Liver (tissue), 8 donors: ENCODE measurements at regions not wholly inside any gene's neighbourhood (a gene's known extent, or its start where the extent isn't known, plus 50 kb on each side); places are given as distances from the start of the nearest gene placed in this dataset.

Experiments used
- DNase-seq: peaks from one replicate; pipeline ENCODE4 v3.0.0-alpha.2; 2017; ENCODE audit warnings: low spot score
- H3K27ac ChIP-seq, 2 donors: one replicate each; pipeline ENCODE4 v1.7.0; 2013; ENCODE audit warnings: inconsistent platforms in 2 of 2, low read length in 2 of 2, control low read depth in 1 of 2, low read depth in 1 of 2, mild to moderate bottlenecking in 1 of 2
- H3K27me3 ChIP-seq, 4 donors: one replicate each; pipeline versions ENCODE4 v1.6.1 to v1.7.0; 2013; ENCODE audit warnings: low read length in 3 of 4, inconsistent platforms in 1 of 4, mild to moderate bottlenecking in 1 of 4, moderate library complexity in 1 of 4; ENCODE audit not compliant: control insufficient read depth in 4 of 4, insufficient read depth in 4 of 4
- H3K36me3 ChIP-seq, 4 donors: one replicate each; pipeline versions ENCODE4 v1.6.1 to v1.7.0; 2013; ENCODE audit warnings: low read length in 3 of 4, mild to moderate bottlenecking in 3 of 4, low read depth in 1 of 4, moderate library complexity in 1 of 4; ENCODE audit not compliant: control insufficient read depth in 4 of 4, insufficient read depth in 3 of 4
- H3K4me1 ChIP-seq, 4 donors: one replicate each; pipeline versions ENCODE4 v1.6.1 to v1.7.0; 2013; ENCODE audit warnings: low read length in 3 of 4, mild to moderate bottlenecking in 3 of 4, moderate library complexity in 1 of 4; ENCODE audit not compliant: control insufficient read depth in 4 of 4, insufficient read depth in 4 of 4
- H3K4me3 ChIP-seq, 3 donors: one replicate each; pipeline versions ENCODE4 v1.6.1 to v1.7.0; 2013; ENCODE audit warnings: low read length in 3 of 3, control low read depth in 1 of 3, low read depth in 1 of 3, mild to moderate bottlenecking in 1 of 3
- H3K9ac ChIP-seq, 2 donors: one replicate each; pipeline ENCODE4 v1.7.0; 2013; ENCODE audit warnings: low read length in 2 of 2, mild to moderate bottlenecking in 2 of 2, moderate library complexity in 2 of 2, control low read depth in 1 of 2, low read depth in 1 of 2
- H3K9me3 ChIP-seq, 4 donors: one replicate each; pipeline versions ENCODE4 v1.6.1 to v1.7.0; 2013; ENCODE audit warnings: low read length in 3 of 4; ENCODE audit not compliant: control insufficient read depth in 4 of 4
- ATF3 ChIP-seq: IDR thresholded peaks from 2 replicates; pipeline ENCODE4 v1.6.1; 2016; ENCODE audit warnings: antibody characterized with exemption
- EGR1 ChIP-seq, 2 donors: IDR thresholded peaks; 2 replicates each; pipeline ENCODE4 v1.6.1; 2016 to 2018; ENCODE audit warnings: antibody characterized with exemption in 2 of 2, low read depth in 2 of 2
- FOXA1 ChIP-seq: IDR thresholded peaks from 2 replicates; pipeline ENCODE4 v1.6.1; 2016; ENCODE audit warnings: antibody characterized with exemption
- FOXA2 ChIP-seq: IDR thresholded peaks from 2 replicates; pipeline ENCODE4 v1.6.1; 2016; ENCODE audit warnings: antibody characterized with exemption
- GABPA ChIP-seq, 2 donors: IDR thresholded peaks in 1 of 2; conservative IDR thresholded peaks in 1 of 2; 2 replicates each; pipeline ENCODE4 v1.6.1; 2016; ENCODE audit warnings: antibody characterized with exemption in 2 of 2, mild to moderate bottlenecking in 1 of 2, moderate library complexity in 1 of 2
- HNF4A ChIP-seq, 2 donors: conservative IDR thresholded peaks; 2 replicates each; pipeline ENCODE4 v1.6.1; 2016; ENCODE audit warnings: antibody characterized with exemption in 2 of 2, mild to moderate bottlenecking in 2 of 2
- HNF4G ChIP-seq: IDR thresholded peaks from 2 replicates; pipeline ENCODE4 v1.6.1; 2016; ENCODE audit warnings: antibody characterized with exemption
- JUND ChIP-seq, 2 donors: IDR thresholded peaks; 2 replicates each; pipeline ENCODE4 v1.6.1; 2016; ENCODE audit warnings: antibody characterized with exemption in 2 of 2
- NR2F2 ChIP-seq: IDR thresholded peaks from 2 replicates; pipeline ENCODE4 v1.6.1; 2016; ENCODE audit warnings: antibody characterized with exemption
- RAD21 ChIP-seq, 2 donors: IDR thresholded peaks; 2 replicates each; pipeline ENCODE4 v1.6.1; 2016; ENCODE audit warnings: antibody characterized with exemption in 2 of 2, mild to moderate bottlenecking in 2 of 2
- RXRA ChIP-seq, 2 donors: IDR thresholded peaks; 2 replicates each; pipeline ENCODE4 v1.6.1; 2017 to 2018; ENCODE audit warnings: antibody characterized with exemption in 2 of 2, mild to moderate bottlenecking in 1 of 2
- SP1 ChIP-seq: IDR thresholded peaks from 2 replicates; pipeline ENCODE4 v1.6.1; 2018; ENCODE audit warnings: antibody characterized with exemption, mild to moderate bottlenecking
- TAF1 ChIP-seq: conservative IDR thresholded peaks from 2 replicates; pipeline ENCODE4 v1.6.1; 2016; ENCODE audit warnings: antibody characterized with exemption, mild to moderate bottlenecking
- YY1 ChIP-seq: IDR thresholded peaks from 2 replicates; pipeline ENCODE4 v1.6.1; 2016; ENCODE audit warnings: antibody characterized with exemption, mild to moderate bottlenecking
- ZBTB33 ChIP-seq: IDR thresholded peaks from 2 replicates; pipeline ENCODE4 v1.6.1; 2016; ENCODE audit warnings: antibody characterized with exemption
- WGBS: extraction: QIAGEN DNeasy Blood & Tissue Kit; methylation state at CpG from one replicate; pipeline ENCODE4 v1.1.7; 2013; 5-methylcytosine and 5-hydroxymethylcytosine counted together
- TF ChIP-seq, protein P1 (sequence below): IDR thresholded peaks from 2 replicates; pipeline ENCODE4 v1.6.1; 2016; ENCODE audit warnings: antibody characterized with exemption
- TF ChIP-seq, protein P2 (sequence below): fragments of 150-350 bp; IDR thresholded peaks from 2 replicates; pipeline ENCODE4 v1.5.1; 2017; ENCODE audit warnings: improper control_type of control experiment, low read depth, low read length; ENCODE audit not compliant: missing input control
- TF ChIP-seq, protein P3 (sequence below): IDR thresholded peaks from 2 replicates; pipeline ENCODE4 v1.6.1; 2016; ENCODE audit warnings: antibody characterized with exemption, mild to moderate bottlenecking
- donor health status: healthy.
- donor health status: healthy.
- donor health status: healthy.
- donor health status: healthy.
- donor health status: healthy.

GRCh38 chr18:77361382-77361781 is 111.7 kb downstream of the GALR1 start:
- TF ChIP-seq, protein P1, sequence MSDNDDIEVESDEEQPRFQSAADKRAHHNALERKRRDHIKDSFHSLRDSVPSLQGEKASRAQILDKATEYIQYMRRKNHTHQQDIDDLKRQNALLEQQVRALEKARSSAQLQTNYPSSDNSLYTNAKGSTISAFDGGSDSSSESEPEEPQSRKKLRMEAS, result no peak
- TF ChIP-seq TAF1 (no peak), NR2F2 (no peak), EGR1 (IDR thresholded peaks at IDR 0.05; ENCODE audit: low read depth in 2 of 2) (no peak), ATF3 (no peak), RAD21 (IDR thresholded peaks at IDR 0.05) (no peak), ZBTB33 (no peak), GABPA (IDR thresholded peaks at IDR 0.05 in 1 of 2, conservative IDR thresholded peaks at IDR 0.05 in 1 of 2) (no peak), RXRA (IDR thresholded peaks at IDR 0.05) (no peak), SP1 (no peak), FOXA2 (no peak), HNF4G (no peak), JUND (IDR thresholded peaks at IDR 0.05) (no peak), FOXA1 (no peak), YY1 (no peak), HNF4A (conservative IDR thresholded peaks at IDR 0.05) (no peak)
- TF ChIP-seq, protein P2, sequence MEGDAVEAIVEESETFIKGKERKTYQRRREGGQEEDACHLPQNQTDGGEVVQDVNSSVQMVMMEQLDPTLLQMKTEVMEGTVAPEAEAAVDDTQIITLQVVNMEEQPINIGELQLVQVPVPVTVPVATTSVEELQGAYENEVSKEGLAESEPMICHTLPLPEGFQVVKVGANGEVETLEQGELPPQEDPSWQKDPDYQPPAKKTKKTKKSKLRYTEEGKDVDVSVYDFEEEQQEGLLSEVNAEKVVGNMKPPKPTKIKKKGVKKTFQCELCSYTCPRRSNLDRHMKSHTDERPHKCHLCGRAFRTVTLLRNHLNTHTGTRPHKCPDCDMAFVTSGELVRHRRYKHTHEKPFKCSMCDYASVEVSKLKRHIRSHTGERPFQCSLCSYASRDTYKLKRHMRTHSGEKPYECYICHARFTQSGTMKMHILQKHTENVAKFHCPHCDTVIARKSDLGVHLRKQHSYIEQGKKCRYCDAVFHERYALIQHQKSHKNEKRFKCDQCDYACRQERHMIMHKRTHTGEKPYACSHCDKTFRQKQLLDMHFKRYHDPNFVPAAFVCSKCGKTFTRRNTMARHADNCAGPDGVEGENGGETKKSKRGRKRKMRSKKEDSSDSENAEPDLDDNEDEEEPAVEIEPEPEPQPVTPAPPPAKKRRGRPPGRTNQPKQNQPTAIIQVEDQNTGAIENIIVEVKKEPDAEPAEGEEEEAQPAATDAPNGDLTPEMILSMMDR, result no peak
- TF ChIP-seq, protein P3, sequence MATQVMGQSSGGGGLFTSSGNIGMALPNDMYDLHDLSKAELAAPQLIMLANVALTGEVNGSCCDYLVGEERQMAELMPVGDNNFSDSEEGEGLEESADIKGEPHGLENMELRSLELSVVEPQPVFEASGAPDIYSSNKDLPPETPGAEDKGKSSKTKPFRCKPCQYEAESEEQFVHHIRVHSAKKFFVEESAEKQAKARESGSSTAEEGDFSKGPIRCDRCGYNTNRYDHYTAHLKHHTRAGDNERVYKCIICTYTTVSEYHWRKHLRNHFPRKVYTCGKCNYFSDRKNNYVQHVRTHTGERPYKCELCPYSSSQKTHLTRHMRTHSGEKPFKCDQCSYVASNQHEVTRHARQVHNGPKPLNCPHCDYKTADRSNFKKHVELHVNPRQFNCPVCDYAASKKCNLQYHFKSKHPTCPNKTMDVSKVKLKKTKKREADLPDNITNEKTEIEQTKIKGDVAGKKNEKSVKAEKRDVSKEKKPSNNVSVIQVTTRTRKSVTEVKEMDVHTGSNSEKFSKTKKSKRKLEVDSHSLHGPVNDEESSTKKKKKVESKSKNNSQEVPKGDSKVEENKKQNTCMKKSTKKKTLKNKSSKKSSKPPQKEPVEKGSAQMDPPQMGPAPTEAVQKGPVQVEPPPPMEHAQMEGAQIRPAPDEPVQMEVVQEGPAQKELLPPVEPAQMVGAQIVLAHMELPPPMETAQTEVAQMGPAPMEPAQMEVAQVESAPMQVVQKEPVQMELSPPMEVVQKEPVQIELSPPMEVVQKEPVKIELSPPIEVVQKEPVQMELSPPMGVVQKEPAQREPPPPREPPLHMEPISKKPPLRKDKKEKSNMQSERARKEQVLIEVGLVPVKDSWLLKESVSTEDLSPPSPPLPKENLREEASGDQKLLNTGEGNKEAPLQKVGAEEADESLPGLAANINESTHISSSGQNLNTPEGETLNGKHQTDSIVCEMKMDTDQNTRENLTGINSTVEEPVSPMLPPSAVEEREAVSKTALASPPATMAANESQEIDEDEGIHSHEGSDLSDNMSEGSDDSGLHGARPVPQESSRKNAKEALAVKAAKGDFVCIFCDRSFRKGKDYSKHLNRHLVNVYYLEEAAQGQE, result no peak
- Histone ChIP-seq H3K4me1 (no peaks in the 10 kb centered on the region), H3K36me3 (no peaks in the 10 kb centered on the region), H3K27ac (no peak overlapping the region), H3K27me3 (peaks cover 0 to 8% (median 0%) of the 10 kb centered on the region in 4 donors), H3K4me3 (no peak overlapping the region), H3K9me3 (peaks cover 0 to 6% (median 0%) of the 10 kb centered on the region in 4 donors), H3K9ac (no peak overlapping the region)
- DNase-seq, result no peak
- 17% methylated on average over 1 of the region's 1 CpG for WGBS
